ENCODE measurements at regions not wholly inside any gene's neighbourhood (a gene's known extent, or its start where the extent isn't known, plus 50 kb on each side); places are given as distances from the start of the nearest gene placed in this dataset.
"Not testable (repeated sequence)": the region's sequence is repeated elsewhere in the genome, so short reads cannot be mapped to it uniquely, and the experiment has no call there.

DNA sequence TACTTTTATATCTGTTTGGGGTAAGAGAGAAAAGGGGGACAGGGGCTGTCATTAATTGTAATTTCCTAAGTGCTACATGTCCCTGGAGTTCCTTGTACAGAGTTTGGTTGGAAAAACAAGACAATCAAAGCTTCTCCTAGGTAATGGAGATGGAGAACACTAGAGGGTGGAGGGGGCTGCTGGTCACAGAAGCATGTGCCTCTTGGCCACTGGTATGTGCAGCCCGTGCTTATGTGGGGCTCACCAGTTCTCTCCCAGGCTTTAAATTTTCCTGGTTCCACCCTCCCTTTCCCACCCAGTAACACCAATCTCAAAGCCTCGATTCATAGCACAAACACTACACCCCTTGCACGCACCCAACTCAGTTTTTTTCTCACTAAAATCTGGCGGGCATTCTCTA is 165.6 kb downstream of the SAMD5 start:
- DNase-seq = no peak

DNA sequence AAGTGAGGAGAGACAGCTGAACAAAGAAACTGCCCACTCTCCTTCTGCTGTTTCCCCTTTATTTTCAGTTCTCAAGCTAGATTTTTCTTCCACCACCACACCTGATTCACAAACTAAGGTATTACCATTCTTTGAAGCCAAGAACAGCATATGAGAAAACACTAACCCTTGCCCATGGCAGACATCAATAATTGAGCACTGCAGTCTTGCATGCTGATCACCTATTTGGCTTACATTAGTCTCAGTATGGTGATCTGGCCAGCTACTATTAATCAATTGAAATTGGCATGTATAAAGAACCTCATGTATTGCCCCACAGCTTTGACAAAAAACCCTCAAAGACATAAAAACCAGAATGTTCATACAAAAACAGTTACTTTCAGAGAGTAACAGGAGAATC is 166.3 kb downstream of the SAMD5 start:
- DNase-seq = no peak

- DNase-seq = no peak
Observed at GRCh38 chr6:147675281-147675680, 166.8 kb downstream of the SAMD5 start.

GRCh38 chr6:147676495-147677199 is 168.2 kb downstream of the SAMD5 start:
- DNase-seq = no peak

DNA sequence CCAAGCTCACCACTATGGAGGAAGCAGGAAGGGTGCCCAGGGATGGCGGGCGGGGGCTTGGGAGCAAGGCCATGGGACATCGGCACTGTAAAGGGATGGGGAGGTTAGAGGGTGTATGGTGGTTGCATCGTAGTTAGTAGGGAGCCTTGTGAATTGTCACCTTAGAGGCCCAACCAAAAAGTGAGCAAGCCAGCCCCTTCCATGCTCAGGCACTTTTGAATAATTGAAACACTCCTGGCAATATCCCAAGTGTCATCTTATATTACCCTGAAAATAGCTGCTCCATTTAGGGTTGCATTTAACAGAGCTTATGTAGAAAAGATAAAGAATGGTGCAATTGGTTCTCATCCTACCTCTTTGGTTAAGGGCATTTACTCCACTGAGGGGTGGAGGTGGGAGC is 169.2 kb downstream of the SAMD5 start:
- no peak for DNase-seq

GRCh38 chr6:147678253-147678652 is 169.8 kb downstream of the SAMD5 start:
- DNase-seq = no peak

DNA sequence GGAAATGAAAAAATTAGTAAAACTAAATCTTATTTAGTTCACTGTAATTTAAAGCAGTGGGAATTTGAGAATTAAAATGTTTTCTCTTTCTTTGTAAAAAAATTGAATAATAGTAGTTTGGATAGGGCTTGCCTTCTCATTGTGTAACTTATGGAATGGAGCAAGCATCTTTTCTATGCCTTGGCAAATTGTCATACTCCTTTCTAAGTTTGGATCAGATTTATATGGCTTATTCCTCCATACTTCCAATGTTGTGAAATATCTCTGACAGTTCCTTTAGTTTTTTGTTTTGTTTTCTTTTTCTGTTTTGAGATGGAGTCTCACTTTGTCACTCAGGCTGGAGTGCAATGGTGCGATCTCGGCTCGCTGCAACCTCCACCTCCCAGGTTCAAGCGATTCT is 176.4 kb downstream of the SAMD5 start:
- DNase-seq = no peak

- DNase-seq = no peak
Observed at GRCh38 chr6:147689398-147689797, 180.9 kb downstream of the SAMD5 start.

DNA sequence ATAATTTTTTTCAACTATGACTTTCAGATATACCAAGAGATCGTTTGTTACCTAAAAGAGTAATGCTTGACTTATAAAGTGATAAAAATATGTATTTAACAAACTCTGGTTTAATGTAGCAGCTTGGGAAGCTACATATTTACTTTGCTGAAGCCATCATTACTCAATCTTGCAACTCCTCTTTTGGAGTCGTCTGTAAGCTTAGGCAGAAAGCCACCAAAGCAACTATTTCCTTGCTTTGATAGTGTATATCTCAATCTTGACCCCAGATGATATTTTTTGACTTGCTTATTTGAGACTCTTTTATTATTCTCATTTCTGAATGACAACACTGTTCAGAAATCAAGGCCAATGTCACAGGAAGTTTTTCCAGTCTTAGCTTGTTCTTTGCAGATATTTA is 183.0 kb downstream of the SAMD5 start:
- no peak for DNase-seq

- no peak for DNase-seq
Observed at GRCh38 chr6:147693181-147693580, 184.7 kb downstream of the SAMD5 start.

GRCh38 chr6:147694556-147694955 is 186.1 kb downstream of the SAMD5 start:
- DNase-seq = not testable (repeated sequence)

GRCh38 chr6:147695819-147696218 is 187.3 kb downstream of the SAMD5 start:
- no peak for DNase-seq

GRCh38 chr6:147699140-147699539 is 190.7 kb downstream of the SAMD5 start:
- DNase-seq = no peak

DNA sequence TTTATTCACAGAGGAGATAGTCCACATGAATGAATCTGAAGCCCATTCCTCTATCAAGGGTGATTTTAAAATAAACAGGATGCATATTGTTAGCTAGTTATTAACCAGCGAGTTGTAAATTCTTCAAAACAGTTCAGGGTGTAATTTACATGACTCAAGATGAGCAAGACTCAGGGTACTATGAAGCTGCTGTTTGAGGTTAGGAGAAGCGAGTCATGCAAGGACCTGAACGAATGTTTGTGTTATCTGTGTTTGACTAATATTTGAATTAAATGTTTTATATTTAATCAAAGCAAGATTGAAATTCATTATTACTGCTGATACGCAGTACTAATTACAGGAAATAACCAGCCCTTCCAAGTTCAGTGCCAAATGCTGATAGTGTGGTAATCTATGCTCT is 191.1 kb downstream of the SAMD5 start:
- no peak for DNase-seq

- DNase-seq = no peak
Observed at GRCh38 chr6:147700436-147701209, 192.1 kb downstream of the SAMD5 start.

- no peak for DNase-seq
Observed at GRCh38 chr6:147704691-147705090, 196.2 kb downstream of the SAMD5 start.

GRCh38 chr6:147707524-147707923 is 199.0 kb downstream of the SAMD5 start:
- no peak for DNase-seq

GRCh38 chr6:147708170-147708569 is 199.7 kb downstream of the SAMD5 start:
- no peak for DNase-seq

DNA sequence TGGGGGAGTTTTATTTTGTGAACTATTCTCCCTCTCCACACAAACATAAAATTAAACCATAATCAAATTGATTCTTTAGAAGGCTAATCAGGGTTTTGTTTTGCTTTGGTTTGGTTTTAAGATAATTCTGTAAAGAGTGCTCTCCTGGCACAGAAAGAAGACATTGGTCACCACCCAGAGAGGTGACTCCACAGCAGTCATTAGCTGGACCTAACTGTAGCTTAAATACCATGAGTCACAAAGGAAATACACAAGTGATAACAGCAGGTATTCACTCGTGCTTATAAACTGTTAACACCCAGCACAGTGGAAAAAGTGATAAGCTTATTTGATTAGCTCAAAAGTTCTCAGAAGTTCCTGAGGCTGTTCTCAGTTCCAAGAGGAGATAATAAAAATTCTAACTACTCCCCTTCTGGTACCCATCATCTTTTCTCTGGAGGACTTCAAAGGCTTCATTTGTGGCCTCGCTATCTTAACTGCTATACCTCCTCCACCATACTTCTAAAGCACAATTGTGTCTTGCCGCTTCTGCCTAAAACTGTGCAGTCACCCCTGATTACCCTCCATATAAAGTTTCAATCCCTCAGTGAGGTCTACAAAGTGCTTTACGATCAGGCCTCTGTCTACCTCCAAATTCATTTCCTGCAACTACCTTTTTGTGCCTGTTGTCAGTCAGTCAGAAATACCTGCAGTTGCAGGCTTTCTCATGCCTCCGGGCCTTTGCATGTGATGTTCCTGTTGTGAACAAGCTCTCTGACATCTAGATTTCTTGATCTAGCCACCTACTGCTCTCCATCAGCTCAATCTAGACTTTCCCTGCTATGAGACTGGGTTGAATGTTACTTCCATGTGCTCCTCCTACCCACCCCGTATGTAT is 201.1 kb downstream of the SAMD5 start:
- DNase-seq = no peak

GRCh38 chr6:147710890-147711289 is 202.4 kb downstream of the SAMD5 start:
- no peak for DNase-seq

- no peak for DNase-seq
Observed at GRCh38 chr6:147711476-147711875, 203.0 kb downstream of the SAMD5 start.

GRCh38 chr6:147712841-147713240 is 204.4 kb downstream of the SAMD5 start:
- no peak for DNase-seq

GRCh38 chr6:147715035-147715434 is 206.5 kb downstream of the SAMD5 start:
- DNase-seq = no peak

- DNase-seq = no peak
Observed at GRCh38 chr6:147716434-147716833, 207.9 kb downstream of the SAMD5 start.
